Activated CD8-positive, alpha-beta memory T cell treated with anti-CD3 and anti-CD28 coated beads, Interleukin-2, amount 10 ng/mL, durations not matched to agents 7 days and 5 days (primary cell): ENCODE measurements at regions not wholly inside any gene's neighbourhood (a gene's known extent, or its start where the extent isn't known, plus 50 kb on each side); places are given as distances from the start of the nearest gene placed in this dataset.
"Not testable (repeated sequence)": the region's sequence is repeated elsewhere in the genome, so short reads cannot be mapped to it uniquely, and the experiment has no call there.

ENCODE experiments used
- ATAC-seq: fragments of 150-1000 bp; cut with Tn5 transposase; one replicate; pipeline ENCODE4 v1.10.0; 2021; ENCODE audit warnings: moderate library complexity
- CTCF ChIA-PET: fragments of 350-600 bp; sonication (Branson Sonifier 250); formaldehyde crosslinking; loops from one replicate; lab custom pipeline; 2021; ENCODE audit warnings: antibody characterized with exemption; lab: Charles Lee
- DNase-seq: peaks from one replicate; pipeline ENCODE4 v3.0.0-alpha.2; 2020
- H3K27ac Mint-ChIP-seq: one replicate; pipeline ENCODE4 v1.8.0; 2021; ENCODE audit warnings: mild to moderate bottlenecking, mixed read lengths
- H3K27me3 Mint-ChIP-seq: one replicate; pipeline ENCODE4 v1.8.0; 2021; ENCODE audit warnings: mixed read lengths
- H3K36me3 Mint-ChIP-seq: one replicate; pipeline ENCODE4 v1.8.0; 2021; ENCODE audit warnings: mild to moderate bottlenecking, mixed read lengths
- H3K4me1 Mint-ChIP-seq: one replicate; pipeline ENCODE4 v1.8.0; 2021; ENCODE audit warnings: mixed read lengths
- H3K4me3 Mint-ChIP-seq: one replicate; pipeline ENCODE4 v1.8.0; 2021; ENCODE audit warnings: mild to moderate bottlenecking, moderate library complexity, mixed read lengths
- H3K9me3 Mint-ChIP-seq: one replicate; pipeline ENCODE4 v1.8.0; 2022; ENCODE audit warnings: low read depth, mixed read lengths

DNA sequence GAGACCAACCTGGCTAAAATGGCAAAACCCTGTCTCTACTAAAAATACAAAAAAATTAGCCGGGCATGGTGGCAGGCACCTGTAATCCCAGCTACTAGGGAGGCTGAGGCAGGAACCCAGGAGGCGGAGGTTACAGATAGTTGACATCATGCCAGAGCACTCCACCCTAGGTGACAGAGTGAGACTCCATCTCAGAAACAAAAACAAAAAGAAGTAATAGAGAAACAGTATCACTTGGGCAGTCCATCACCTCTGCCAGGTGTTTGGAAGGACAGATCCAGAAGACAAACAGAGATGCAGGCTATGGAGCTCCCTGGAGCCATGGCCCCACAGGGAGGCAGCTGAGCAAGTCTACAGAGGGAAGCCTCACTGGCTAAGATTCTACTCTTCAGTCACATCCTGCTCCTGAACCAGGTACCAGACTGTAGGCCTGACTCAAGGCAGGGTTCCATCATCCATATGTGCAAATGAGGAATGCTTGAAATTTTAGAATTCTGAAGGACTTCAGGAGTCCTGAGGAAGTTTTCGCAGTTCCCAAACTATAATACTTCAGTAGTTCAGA lies 81.4 kb upstream of the CPEB2 start:
- Mint-ChIP-seq H3K4me3 (no peak overlapping the region), H3K36me3 (no peaks in the 10 kb centered on the region), H3K27me3 (peaks cover 9% of the 10 kb centered on the region), H3K9me3 (no peaks in the 10 kb centered on the region), H3K27ac (no peak overlapping the region), H3K4me1 (no peaks in the 10 kb centered on the region)
- no peak for DNase-seq
- peak; percentile 45 for ATAC-seq
- CTCF ChIA-PET = no interaction called here

DNA sequence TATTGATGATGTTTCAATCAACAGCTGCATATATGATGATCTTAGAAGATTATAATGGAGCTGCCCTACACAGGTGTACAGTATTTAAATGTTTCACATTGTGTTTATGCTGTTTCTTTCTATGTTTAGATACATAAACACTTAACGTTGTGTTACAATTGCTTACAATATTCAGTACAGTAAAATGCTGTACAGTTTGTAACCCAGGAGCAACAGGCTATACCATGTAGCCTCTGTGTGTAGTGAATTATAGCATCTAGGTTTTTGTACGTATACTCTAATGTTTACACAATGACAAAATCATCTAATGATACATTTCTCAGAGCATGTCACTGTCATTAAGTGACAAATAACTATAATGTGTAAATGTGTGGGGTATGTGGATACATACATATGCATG lies 80.5 kb upstream of the CPEB2 start:
- H3K27me3 Mint-ChIP-seq, H3K4me3 Mint-ChIP-seq, H3K4me1 Mint-ChIP-seq, CTCF ChIA-PET, H3K36me3 Mint-ChIP-seq, H3K9me3 Mint-ChIP-seq, ATAC-seq, H3K27ac Mint-ChIP-seq, DNase-seq: not testable (repeated sequence)

- ATAC-seq (peak; percentile 56), DNase-seq (no peak)
- CTCF ChIA-PET = no interaction called here
- H3K36me3 Mint-ChIP-seq = no peaks in the 10 kb centered on the region
- no peak overlapping the region for H3K27ac Mint-ChIP-seq
- no peaks in the 10 kb centered on the region for H3K9me3 Mint-ChIP-seq
- no peaks in the 10 kb centered on the region for H3K27me3 Mint-ChIP-seq
- no peak overlapping the region for H3K4me3 Mint-ChIP-seq
- H3K4me1 Mint-ChIP-seq = no peaks in the 10 kb centered on the region
Measured at GRCh38 chr4:14924076-14924811, 78.0 kb upstream of the CPEB2 start.

DNA sequence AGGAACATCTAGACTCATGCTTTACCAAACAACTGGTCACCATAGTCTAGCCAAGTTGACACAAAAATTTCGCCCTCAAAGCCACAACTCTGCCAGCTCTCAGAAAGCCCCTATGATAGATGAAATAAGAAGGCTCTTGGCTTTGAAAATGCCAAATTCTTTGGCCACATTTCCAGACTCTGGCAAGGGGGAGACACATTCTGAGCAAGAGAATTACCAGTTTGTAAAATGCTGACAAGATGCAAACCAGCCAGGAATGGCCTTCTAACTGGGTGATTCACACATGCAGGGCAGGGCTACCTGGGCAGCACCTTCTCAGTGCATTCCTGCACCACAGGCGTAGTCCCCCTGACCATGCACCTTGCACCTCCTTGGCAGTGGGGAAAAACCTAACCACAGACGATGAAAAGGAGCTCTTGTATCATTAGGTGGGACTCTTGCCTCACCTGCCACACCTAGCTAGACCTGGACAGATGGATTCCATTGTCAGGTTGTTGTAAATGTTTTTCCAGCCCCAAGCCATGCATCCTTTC lies 77.4 kb upstream of the CPEB2 start:
- CTCF ChIA-PET = no interaction called here
- ATAC-seq (peak; percentile 9), DNase-seq (no peak)
- Mint-ChIP-seq H3K9me3 (no peaks in the 10 kb centered on the region), H3K27me3 (no peaks in the 10 kb centered on the region), H3K36me3 (no peaks in the 10 kb centered on the region), H3K4me3 (no peak overlapping the region), H3K27ac (no peak overlapping the region), H3K4me1 (no peaks in the 10 kb centered on the region)

DNA sequence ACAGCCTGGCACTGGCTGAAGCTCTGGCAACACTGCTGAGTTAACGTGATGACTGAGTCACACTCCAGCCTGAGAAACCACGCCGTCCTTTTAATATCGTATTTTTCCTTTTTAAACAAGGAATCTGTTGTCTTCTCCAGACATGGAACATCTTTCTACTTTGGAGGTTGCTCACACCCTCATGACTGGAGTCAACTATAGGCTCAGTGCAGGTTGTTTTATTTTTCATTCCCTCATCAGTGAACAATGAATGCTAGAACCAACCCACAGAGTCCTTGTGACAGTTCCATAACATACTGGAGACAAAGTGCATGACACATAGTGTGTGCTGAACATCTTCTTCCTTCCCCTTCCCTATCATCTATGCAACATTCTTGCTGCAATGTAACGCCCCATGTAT lies 76.8 kb upstream of the CPEB2 start:
- ATAC-seq (no peak), DNase-seq (no peak)
- CTCF ChIA-PET = no interaction called here
- Mint-ChIP-seq H3K9me3 (no peaks in the 10 kb centered on the region), H3K27ac (no peak overlapping the region), H3K27me3 (no peaks in the 10 kb centered on the region), H3K4me1 (no peaks in the 10 kb centered on the region), H3K4me3 (no peak overlapping the region), H3K36me3 (no peaks in the 10 kb centered on the region)

- no peaks in the 10 kb centered on the region for H3K9me3 Mint-ChIP-seq
- H3K4me1 Mint-ChIP-seq = no peaks in the 10 kb centered on the region
- no peak overlapping the region for H3K27ac Mint-ChIP-seq
- DNase-seq (no peak), ATAC-seq (no peak)
- H3K36me3 Mint-ChIP-seq = no peaks in the 10 kb centered on the region
- peaks cover 3% of the 10 kb centered on the region for H3K27me3 Mint-ChIP-seq
- CTCF ChIA-PET = no interaction called here
- H3K4me3 Mint-ChIP-seq = no peak overlapping the region
Measured at GRCh38 chr4:14926368-14926767, 75.9 kb upstream of the CPEB2 start.

- H3K4me1 Mint-ChIP-seq = no peaks in the 10 kb centered on the region
- no peaks in the 10 kb centered on the region for H3K36me3 Mint-ChIP-seq
- ATAC-seq (no peak), DNase-seq (no peak)
- CTCF ChIA-PET = interaction anchor here (1.2 kb wide), 1 partner anchor 9 kb away, joined by 3 read pairs; no protein-coding TSS in a partner anchor
- H3K27ac Mint-ChIP-seq = no peak overlapping the region
- no peak overlapping the region for H3K4me3 Mint-ChIP-seq
- peaks cover 11% of the 10 kb centered on the region for H3K27me3 Mint-ChIP-seq
- no peaks in the 10 kb centered on the region for H3K9me3 Mint-ChIP-seq
Measured at GRCh38 chr4:14928035-14928434, 74.2 kb upstream of the CPEB2 start.

DNA sequence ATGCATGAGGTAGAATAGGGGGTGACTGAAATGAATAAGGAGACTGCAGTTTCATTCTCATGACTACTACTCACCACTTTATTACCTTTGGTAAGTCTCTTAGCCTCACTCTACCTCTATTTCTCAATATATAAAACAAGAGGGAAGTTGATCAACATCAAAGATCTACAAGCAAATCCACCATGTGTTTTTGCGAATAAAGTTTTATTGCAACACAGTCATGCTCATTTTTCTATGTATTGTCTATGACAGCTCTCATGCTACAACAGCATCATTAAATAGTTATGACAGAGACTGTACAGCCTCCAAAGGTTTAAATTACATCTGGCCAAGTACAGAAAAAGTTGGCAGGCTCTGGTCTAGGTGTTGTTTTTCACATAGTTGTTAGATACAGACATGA lies 72.6 kb upstream of the CPEB2 start:
- Mint-ChIP-seq H3K4me1 (no peaks in the 10 kb centered on the region), H3K27me3 (peaks cover 11% of the 10 kb centered on the region), H3K27ac (no peak overlapping the region), H3K4me3 (no peak overlapping the region), H3K9me3 (no peaks in the 10 kb centered on the region), H3K36me3 (no peaks in the 10 kb centered on the region)
- no peak for DNase-seq
- CTCF ChIA-PET = no interaction called here
- no peak for ATAC-seq

- Mint-ChIP-seq H3K4me3 (no peak overlapping the region), H3K27ac (no peak overlapping the region), H3K4me1 (no peaks in the 10 kb centered on the region), H3K9me3 (no peaks in the 10 kb centered on the region), H3K36me3 (no peaks in the 10 kb centered on the region), H3K27me3 (peaks cover 24% of the 10 kb centered on the region)
- no peak for DNase-seq
- CTCF ChIA-PET = no interaction called here
- no peak for ATAC-seq
Measured at GRCh38 chr4:14934704-14935390, 67.4 kb upstream of the CPEB2 start.

- Mint-ChIP-seq H3K4me3 (no peak overlapping the region), H3K9me3 (peaks cover 3% of the 10 kb centered on the region)
Measured at GRCh38 chr4:14943749-14944148, 58.5 kb upstream of the CPEB2 start.

DNA sequence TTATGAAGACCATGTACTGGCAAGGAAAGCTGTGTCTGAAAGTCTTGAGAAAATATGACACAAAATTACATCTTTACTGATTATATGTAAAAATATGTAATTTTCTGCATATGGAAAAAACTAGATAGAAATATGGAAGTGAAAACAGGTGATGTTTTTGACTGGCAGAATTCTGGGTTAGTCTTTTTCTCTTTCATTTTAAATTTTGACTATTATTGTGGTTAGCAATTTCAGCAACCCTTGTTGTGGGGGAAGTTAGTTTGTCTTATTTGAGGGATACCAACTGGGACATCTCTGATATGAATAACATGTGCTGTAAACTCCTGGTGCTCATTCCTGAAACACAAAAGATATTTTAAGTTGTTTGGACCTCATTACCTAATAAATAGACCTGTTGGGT lies 49.9 kb upstream of the CPEB2 start:
- H3K36me3 Mint-ChIP-seq = no peaks in the 10 kb centered on the region
- H3K4me1 Mint-ChIP-seq = no peaks in the 10 kb centered on the region
- DNase-seq (no peak), ATAC-seq (no peak)
- no peak overlapping the region for H3K27ac Mint-ChIP-seq
- H3K9me3 Mint-ChIP-seq = no peaks in the 10 kb centered on the region
- peaks cover 17% of the 10 kb centered on the region for H3K27me3 Mint-ChIP-seq
- H3K4me3 Mint-ChIP-seq = no peak overlapping the region
- CTCF ChIA-PET = no interaction called here

More at GRCh38 chr4:14943749-14944148, 58.5 kb upstream of the CPEB2 start:
- peaks cover 4% of the 10 kb centered on the region for H3K27me3 Mint-ChIP-seq
- no peak overlapping the region for H3K27ac Mint-ChIP-seq
- ATAC-seq (no peak), DNase-seq (no peak)
- CTCF ChIA-PET = no interaction called here
- H3K36me3 Mint-ChIP-seq = no peaks in the 10 kb centered on the region
- H3K4me1 Mint-ChIP-seq = no peaks in the 10 kb centered on the region
